ENCODE measurements at regions not wholly inside any gene's neighbourhood (a gene's known extent, or its start where the extent isn't known, plus 50 kb on each side); places are given as distances from the start of the nearest gene placed in this dataset.
A peak's percentile ranks its signal among the peaks of the same experiment; 100 is the strongest.

DNA sequence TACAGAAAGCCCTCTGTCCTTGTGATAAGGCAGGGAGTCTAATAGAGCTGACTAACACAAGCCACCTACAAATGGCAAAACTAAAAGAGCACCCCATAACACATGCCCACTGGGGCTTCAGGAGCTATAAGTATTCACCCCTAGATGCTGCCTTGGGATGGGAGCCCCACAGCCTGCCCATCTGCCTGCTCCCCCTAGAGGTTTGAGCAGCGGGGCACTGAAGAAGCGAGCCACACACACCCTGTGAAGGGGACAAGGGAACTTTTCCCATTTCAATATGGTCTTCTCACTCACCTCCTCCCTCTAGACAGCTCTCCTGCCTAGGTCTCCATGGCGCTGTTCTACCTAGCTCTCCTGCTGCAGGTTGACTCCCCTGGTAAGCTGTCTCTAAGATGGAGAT, 261.0 kb downstream of the SHQ1 start:
- H3K4me3 Mint-ChIP-seq, result no peak overlapping the region
- DNase-seq (ENCODE audit: low spot score) (no peak), ATAC-seq (peak in 1 of 2 donors; percentile 34)
- no peaks in the 10 kb centered on the region for H3K4me1 Mint-ChIP-seq (ENCODE audit: low read depth in 2 of 2)
- H3K36me3 Mint-ChIP-seq, result no peaks in the 10 kb centered on the region
- no peaks in the 10 kb centered on the region for H3K9me3 Mint-ChIP-seq
- H3K27ac Mint-ChIP-seq, result no peak overlapping the region
- H3K27me3 Mint-ChIP-seq, result peaks cover 7 to 8% of the 10 kb centered on the region in 2 donors

DNA sequence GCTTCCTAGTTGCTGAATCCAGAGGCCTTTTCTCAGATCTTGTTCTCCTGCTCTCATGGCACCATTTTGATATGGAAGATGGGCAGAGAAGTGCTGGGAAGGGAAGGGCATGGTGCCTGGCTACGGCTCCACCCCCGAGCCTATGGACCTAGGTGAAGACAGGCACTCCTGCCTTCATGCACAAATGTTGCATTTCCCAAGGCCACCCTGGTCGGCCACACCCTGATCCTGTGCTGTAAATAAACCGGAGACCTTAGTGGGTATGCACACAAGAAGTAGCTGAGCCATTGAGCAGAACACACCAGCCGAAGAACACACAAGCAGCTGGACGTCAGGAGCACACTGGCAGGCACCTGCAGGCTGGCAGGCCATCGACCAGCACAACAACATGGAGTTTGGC, 261.6 kb downstream of the SHQ1 start:
- H3K27ac Mint-ChIP-seq, result no peak overlapping the region
- DNase-seq (ENCODE audit: low spot score), result no peak
- no peak overlapping the region for H3K4me3 Mint-ChIP-seq
- no peaks in the 10 kb centered on the region for H3K9me3 Mint-ChIP-seq
- ATAC-seq, result no peak
- H3K36me3 Mint-ChIP-seq, result no peaks in the 10 kb centered on the region
- no peaks in the 10 kb centered on the region for H3K4me1 Mint-ChIP-seq (ENCODE audit: low read depth in 2 of 2)
- peaks cover 8% of the 10 kb centered on the region in 2 donors for H3K27me3 Mint-ChIP-seq

GRCh38 chr3:72585966-72586365, 262.3 kb downstream of the SHQ1 start:
- H3K4me1 Mint-ChIP-seq (ENCODE audit: low read depth in 2 of 2), result no peaks in the 10 kb centered on the region
- no peaks in the 10 kb centered on the region for H3K9me3 Mint-ChIP-seq
- peaks cover 8 to 10% of the 10 kb centered on the region in 2 donors for H3K27me3 Mint-ChIP-seq
- DNase-seq (ENCODE audit: low spot score), result no peak
- H3K36me3 Mint-ChIP-seq, result no peaks in the 10 kb centered on the region
- no peak overlapping the region for H3K27ac Mint-ChIP-seq
- no peak overlapping the region for H3K4me3 Mint-ChIP-seq
- ATAC-seq, result no peak

- Mint-ChIP-seq H3K36me3 (no peaks in the 10 kb centered on the region), H3K27ac (no peak overlapping the region), H3K4me3 (no peak overlapping the region), H3K27me3 (peaks cover 8 to 12% of the 10 kb centered on the region in 2 donors), H3K9me3 (no peaks in the 10 kb centered on the region), H3K4me1 (ENCODE audit: low read depth in 2 of 2) (no peaks in the 10 kb centered on the region)
- DNase-seq (ENCODE audit: low spot score) (no peak), ATAC-seq (no peak)
Observed at GRCh38 chr3:72584262-72584661, 264.0 kb downstream of the SHQ1 start.

- Mint-ChIP-seq H3K9me3 (no peaks in the 10 kb centered on the region), H3K27ac (no peak overlapping the region), H3K36me3 (no peaks in the 10 kb centered on the region), H3K4me1 (ENCODE audit: low read depth in 2 of 2) (no peaks in the 10 kb centered on the region), H3K4me3 (no peak overlapping the region), H3K27me3 (peaks cover 8 to 11% of the 10 kb centered on the region in 2 donors)
- ATAC-seq, result no peak
- no peak for DNase-seq (ENCODE audit: low spot score)
Observed at GRCh38 chr3:72582963-72583362, 265.3 kb downstream of the SHQ1 start.

GRCh38 chr3:72582211-72582878, 265.9 kb downstream of the SHQ1 start:
- peaks cover 8 to 16% of the 10 kb centered on the region in 2 donors for H3K27me3 Mint-ChIP-seq
- no peaks in the 10 kb centered on the region for H3K9me3 Mint-ChIP-seq
- H3K36me3 Mint-ChIP-seq, result no peaks in the 10 kb centered on the region
- ATAC-seq (no peak), DNase-seq (ENCODE audit: low spot score) (no peak)
- no peak overlapping the region for H3K4me3 Mint-ChIP-seq
- no peaks in the 10 kb centered on the region for H3K4me1 Mint-ChIP-seq (ENCODE audit: low read depth in 2 of 2)
- no peak overlapping the region for H3K27ac Mint-ChIP-seq

GRCh38 chr3:72580900-72581299, 267.3 kb downstream of the SHQ1 start:
- H3K36me3 Mint-ChIP-seq, result no peaks in the 10 kb centered on the region
- ATAC-seq, result no peak
- no peak for DNase-seq (ENCODE audit: low spot score)
- H3K4me1 Mint-ChIP-seq (ENCODE audit: low read depth in 2 of 2), result no peaks in the 10 kb centered on the region
- H3K27ac Mint-ChIP-seq, result no peak overlapping the region
- H3K9me3 Mint-ChIP-seq, result no peaks in the 10 kb centered on the region
- H3K27me3 Mint-ChIP-seq, result peaks cover 8 to 16% of the 10 kb centered on the region in 2 donors
- no peak overlapping the region for H3K4me3 Mint-ChIP-seq

DNA sequence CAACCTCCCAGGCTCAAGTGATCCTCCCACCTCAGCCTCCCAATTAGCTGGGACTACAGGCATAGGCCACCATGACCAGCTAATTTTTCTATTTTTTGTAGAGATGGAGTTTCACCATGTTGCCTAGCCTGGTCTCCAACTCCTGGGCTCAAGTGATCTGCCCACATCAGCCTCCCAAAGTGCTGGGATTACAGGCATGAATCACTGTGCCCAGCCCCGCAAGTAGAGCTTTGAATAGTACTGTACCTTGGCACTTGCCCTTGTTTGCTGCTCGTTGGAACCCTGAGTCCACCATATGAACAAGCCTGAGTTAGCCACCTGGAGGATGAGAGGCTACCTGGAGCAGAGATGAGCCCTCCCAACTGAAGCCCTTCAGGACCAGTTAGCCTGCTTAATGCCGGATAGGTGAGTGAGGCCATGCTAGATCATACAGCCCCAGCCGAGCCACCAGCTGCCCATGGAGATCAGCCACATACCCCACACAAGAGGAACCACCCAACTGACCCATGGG, 267.9 kb downstream of the SHQ1 start:
- no peak for ATAC-seq
- no peak for DNase-seq (ENCODE audit: low spot score)
- Mint-ChIP-seq H3K4me3 (no peak overlapping the region), H3K9me3 (no peaks in the 10 kb centered on the region), H3K36me3 (no peaks in the 10 kb centered on the region), H3K27ac (no peak overlapping the region), H3K27me3 (peaks cover 4 to 15% of the 10 kb centered on the region in 2 donors), H3K4me1 (ENCODE audit: low read depth in 2 of 2) (no peaks in the 10 kb centered on the region)

- H3K36me3 Mint-ChIP-seq, result no peaks in the 10 kb centered on the region
- peaks cover 0 to 13% of the 10 kb centered on the region in 2 donors for H3K27me3 Mint-ChIP-seq
- H3K4me3 Mint-ChIP-seq, result no peak overlapping the region
- no peak for ATAC-seq
- no peak for DNase-seq (ENCODE audit: low spot score)
- no peak overlapping the region for H3K27ac Mint-ChIP-seq
- no peaks in the 10 kb centered on the region for H3K4me1 Mint-ChIP-seq (ENCODE audit: low read depth in 2 of 2)
- no peaks in the 10 kb centered on the region for H3K9me3 Mint-ChIP-seq
Observed at GRCh38 chr3:72579581-72580245, 268.5 kb downstream of the SHQ1 start.

GRCh38 chr3:72579191-72579580, 269.1 kb downstream of the SHQ1 start:
- DNase-seq (ENCODE audit: low spot score) (no peak), ATAC-seq (no peak)
- Mint-ChIP-seq H3K4me3 (no peak overlapping the region), H3K9me3 (no peaks in the 10 kb centered on the region), H3K36me3 (no peaks in the 10 kb centered on the region), H3K27me3 (peaks cover 0 to 13% of the 10 kb centered on the region in 2 donors), H3K27ac (no peak overlapping the region), H3K4me1 (ENCODE audit: low read depth in 2 of 2) (no peaks in the 10 kb centered on the region)

DNA sequence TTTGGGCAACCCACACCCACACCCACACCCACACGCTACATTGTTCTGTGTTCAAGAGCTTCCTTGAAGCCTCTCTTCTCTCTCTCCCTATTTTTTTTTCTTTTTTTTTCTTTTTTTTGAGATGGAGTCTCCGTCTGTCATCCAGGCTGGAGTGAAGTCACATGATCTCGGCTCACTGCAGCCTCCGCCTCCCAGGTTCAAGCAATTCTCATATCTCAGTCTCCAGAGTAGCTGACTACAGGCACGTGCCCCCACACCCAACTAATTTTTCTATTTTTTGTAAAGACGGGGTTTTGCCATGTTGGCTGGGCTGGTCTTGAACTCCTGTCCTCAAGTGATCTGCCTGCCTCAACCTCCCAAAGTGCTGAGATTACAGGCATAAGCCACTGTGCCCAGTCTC, 271.1 kb downstream of the SHQ1 start:
- H3K9me3 Mint-ChIP-seq, result no peaks in the 10 kb centered on the region
- H3K27me3 Mint-ChIP-seq, result peaks cover 0 to 10% of the 10 kb centered on the region in 2 donors
- H3K4me1 Mint-ChIP-seq (ENCODE audit: low read depth in 2 of 2), result no peaks in the 10 kb centered on the region
- H3K4me3 Mint-ChIP-seq, result no peak overlapping the region
- no peaks in the 10 kb centered on the region for H3K36me3 Mint-ChIP-seq
- no peak for DNase-seq (ENCODE audit: low spot score)
- ATAC-seq, result no peak
- H3K27ac Mint-ChIP-seq, result no peak overlapping the region

GRCh38 chr3:72576563-72576962, 271.7 kb downstream of the SHQ1 start:
- Mint-ChIP-seq H3K4me3 (no peak overlapping the region), H3K4me1 (ENCODE audit: low read depth in 2 of 2) (no peaks in the 10 kb centered on the region), H3K36me3 (no peaks in the 10 kb centered on the region), H3K27ac (no peak overlapping the region), H3K27me3 (peaks cover 0 to 10% of the 10 kb centered on the region in 2 donors), H3K9me3 (no peaks in the 10 kb centered on the region)
- DNase-seq (ENCODE audit: low spot score), result no peak
- ATAC-seq, result no peak

- ATAC-seq (no peak), DNase-seq (ENCODE audit: low spot score) (no peak)
- H3K9me3 Mint-ChIP-seq, result no peaks in the 10 kb centered on the region
- no peak overlapping the region for H3K4me3 Mint-ChIP-seq
- no peaks in the 10 kb centered on the region for H3K36me3 Mint-ChIP-seq
- H3K4me1 Mint-ChIP-seq (ENCODE audit: low read depth in 2 of 2), result no peaks in the 10 kb centered on the region
- H3K27ac Mint-ChIP-seq, result no peak overlapping the region
- H3K27me3 Mint-ChIP-seq, result peaks cover 0 to 8% of the 10 kb centered on the region in 2 donors
Observed at GRCh38 chr3:72574144-72574543, 274.1 kb downstream of the SHQ1 start.

- Mint-ChIP-seq H3K4me3 (no peak overlapping the region), H3K27ac (no peak overlapping the region), H3K27me3 (peaks cover 0 to 8% of the 10 kb centered on the region in 2 donors), H3K4me1 (ENCODE audit: low read depth in 2 of 2) (no peaks in the 10 kb centered on the region), H3K36me3 (no peaks in the 10 kb centered on the region), H3K9me3 (no peaks in the 10 kb centered on the region)
- DNase-seq (ENCODE audit: low spot score) (no peak), ATAC-seq (no peak)
Observed at GRCh38 chr3:72573051-72573450, 275.2 kb downstream of the SHQ1 start.
